A549 (cell line): ENCODE measurements at regions not wholly inside any gene's neighbourhood (a gene's known extent, or its start where the extent isn't known, plus 50 kb on each side); places are given as distances from the start of the nearest gene placed in this dataset.

Experiments used
- EP300 ChIP-seq, 2 experiments: fragments of >200 bp; sonication (Bioruptor Twin); formaldehyde crosslinking; IDR thresholded peaks; 2 replicates in 1 of 2; 3 replicates in 1 of 2; pipeline ENCODE4 v1.6.1; 2016 to 2017
- TF ChIP-seq, protein P1 (sequence below): fragments of >200 bp; sonication (Bioruptor Twin); formaldehyde crosslinking; IDR thresholded peaks from 3 replicates; pipeline ENCODE4 v1.5.1; 2016

DNA sequence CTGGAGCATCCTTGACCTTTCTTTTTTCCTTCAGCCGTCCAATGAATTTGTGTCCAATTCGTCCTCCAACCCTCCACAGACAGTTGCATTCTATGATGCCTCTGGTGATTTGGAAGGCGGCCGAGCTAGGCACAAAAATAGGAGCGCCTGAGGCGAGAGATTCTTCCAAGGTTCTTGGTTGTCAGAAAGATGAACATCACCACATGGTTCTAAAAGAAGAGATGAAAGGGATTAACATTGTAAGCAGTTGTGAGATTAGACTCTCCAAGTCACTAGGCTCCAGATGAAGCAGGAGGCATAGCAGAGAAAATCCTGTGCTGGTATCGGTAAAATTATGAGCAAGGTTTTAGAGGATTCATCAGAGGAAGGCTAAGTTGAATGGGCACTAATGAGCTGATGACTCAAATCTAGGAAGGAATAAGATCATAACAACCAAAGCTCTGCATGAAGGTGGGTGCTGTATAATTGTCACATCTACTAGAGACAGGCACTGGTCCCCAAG is 75.4 kb upstream of the MAP4K3 start:
- TF ChIP-seq EP300 (IDR thresholded peaks at IDR 0.05) = no peak
- TF ChIP-seq, protein P1, sequence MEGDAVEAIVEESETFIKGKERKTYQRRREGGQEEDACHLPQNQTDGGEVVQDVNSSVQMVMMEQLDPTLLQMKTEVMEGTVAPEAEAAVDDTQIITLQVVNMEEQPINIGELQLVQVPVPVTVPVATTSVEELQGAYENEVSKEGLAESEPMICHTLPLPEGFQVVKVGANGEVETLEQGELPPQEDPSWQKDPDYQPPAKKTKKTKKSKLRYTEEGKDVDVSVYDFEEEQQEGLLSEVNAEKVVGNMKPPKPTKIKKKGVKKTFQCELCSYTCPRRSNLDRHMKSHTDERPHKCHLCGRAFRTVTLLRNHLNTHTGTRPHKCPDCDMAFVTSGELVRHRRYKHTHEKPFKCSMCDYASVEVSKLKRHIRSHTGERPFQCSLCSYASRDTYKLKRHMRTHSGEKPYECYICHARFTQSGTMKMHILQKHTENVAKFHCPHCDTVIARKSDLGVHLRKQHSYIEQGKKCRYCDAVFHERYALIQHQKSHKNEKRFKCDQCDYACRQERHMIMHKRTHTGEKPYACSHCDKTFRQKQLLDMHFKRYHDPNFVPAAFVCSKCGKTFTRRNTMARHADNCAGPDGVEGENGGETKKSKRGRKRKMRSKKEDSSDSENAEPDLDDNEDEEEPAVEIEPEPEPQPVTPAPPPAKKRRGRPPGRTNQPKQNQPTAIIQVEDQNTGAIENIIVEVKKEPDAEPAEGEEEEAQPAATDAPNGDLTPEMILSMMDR = no peak
